Stimulated activated naive CD8-positive, alpha-beta T cell treated with anti-CD3 and anti-CD28 coated beads, Interleukin-15, amount 100 ng/mL, for 72 hours (primary cell): ENCODE measurements at regions not wholly inside any gene's neighbourhood (a gene's known extent, or its start where the extent isn't known, plus 50 kb on each side); places are given as distances from the start of the nearest gene placed in this dataset.
A peak's percentile ranks its signal among the peaks of the same experiment; 100 is the strongest.

ENCODE experiments used
- ATAC-seq: fragments of 150-1000 bp; cut with Tn5 transposase; 2 replicates; pipeline ENCODE4 v1.10.0; 2021; ENCODE audit warnings: mild to moderate bottlenecking, moderate library complexity
- DNase-seq, 2 donors: peaks; one replicate each; pipeline ENCODE4 v3.0.0; 2021 to 2022
- H3K27ac Mint-ChIP-seq, 2 donors: one replicate each; pipeline ENCODE4 v1.8.0; 2022; ENCODE audit warnings: mild to moderate bottlenecking in 2 of 2, mixed read lengths in 2 of 2, moderate library complexity in 2 of 2
- H3K27me3 Mint-ChIP-seq: one replicate; pipeline ENCODE4 v1.8.0; 2022; ENCODE audit warnings: mixed read lengths
- H3K4me1 Mint-ChIP-seq: one replicate; pipeline ENCODE4 v1.8.0; 2022; ENCODE audit warnings: mild to moderate bottlenecking, mixed read lengths
- H3K4me3 Mint-ChIP-seq, 2 donors: one replicate each; pipeline ENCODE4 v1.8.0; 2022; ENCODE audit warnings: mild to moderate bottlenecking in 2 of 2, mixed read lengths in 2 of 2, moderate library complexity in 1 of 2
- H3K9me3 Mint-ChIP-seq, 2 donors: one replicate each; pipeline ENCODE4 v1.8.0; 2022; ENCODE audit warnings: mixed read lengths in 2 of 2

DNA sequence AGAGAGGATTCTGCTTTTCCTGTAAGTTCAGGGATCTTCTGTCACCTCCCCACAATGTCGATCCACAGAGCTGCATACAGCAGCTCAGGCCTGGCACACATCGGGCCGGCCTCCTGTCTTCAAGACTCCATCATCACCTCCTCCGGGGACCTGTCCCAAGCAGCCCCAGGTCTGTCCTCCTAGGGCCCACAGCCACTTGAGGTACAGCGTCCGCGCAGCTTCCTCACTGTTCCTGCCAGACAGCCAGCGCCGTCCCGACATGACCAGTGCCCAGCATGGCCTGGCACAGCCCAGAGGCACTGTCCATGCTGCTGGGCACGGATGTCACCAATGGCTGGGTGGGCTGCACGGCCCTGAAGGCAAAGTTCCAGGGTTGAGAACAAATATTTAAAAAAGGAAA, 101.6 kb downstream of the DLL1 start:
- DNase-seq (no peak), ATAC-seq (no peak)
- peaks cover 7% of the 10 kb centered on the region for H3K27me3 Mint-ChIP-seq
- H3K27ac Mint-ChIP-seq = peak overlapping the region in 1 of 2 donors; percentile 3
- H3K4me3 Mint-ChIP-seq = no peak overlapping the region
- peaks cover 8 to 10% of the 10 kb centered on the region in 2 donors for H3K9me3 Mint-ChIP-seq
- H3K4me1 Mint-ChIP-seq = no peaks in the 10 kb centered on the region

DNA sequence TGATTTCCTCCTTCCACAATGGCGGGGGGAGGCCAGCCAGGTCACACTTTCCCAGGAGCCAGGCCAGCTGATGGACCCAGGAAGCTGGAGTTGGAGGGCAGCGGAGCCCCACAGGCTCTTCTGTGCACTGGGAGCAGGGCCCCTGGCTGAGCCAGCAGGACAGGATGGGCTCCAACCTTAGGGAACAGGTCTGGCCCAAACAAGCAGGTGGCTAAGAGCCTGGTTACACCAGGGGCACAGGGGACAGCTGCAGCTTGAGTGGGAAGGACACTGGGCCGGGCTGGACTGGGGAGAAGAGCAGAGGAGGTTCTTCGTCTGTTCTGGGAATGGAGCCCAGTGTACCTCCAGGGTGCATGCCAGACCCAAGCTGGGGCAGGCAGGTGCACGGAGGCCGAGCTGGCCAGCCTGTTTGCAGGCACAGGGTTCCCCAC, 102.3 kb downstream of the DLL1 start:
- Mint-ChIP-seq H3K9me3 (peaks cover 4 to 7% of the 10 kb centered on the region in 2 donors), H3K4me1 (no peaks in the 10 kb centered on the region)
- no peak for DNase-seq

GRCh38 chr6:170187669-170188566, 103.0 kb downstream of the DLL1 start:
- Mint-ChIP-seq H3K4me1 (no peaks in the 10 kb centered on the region), H3K4me3 (no peak overlapping the region), H3K27ac (no peak overlapping the region), H3K9me3 (peaks cover 6 to 9% of the 10 kb centered on the region in 2 donors), H3K27me3 (no peaks in the 10 kb centered on the region)
- DNase-seq (no peak), ATAC-seq (no peak)

More for the DNA sequence above, 102.3 kb downstream of the DLL1 start:
- Mint-ChIP-seq H3K27me3 (peaks cover under 1% of the 10 kb centered on the region), H3K4me3 (no peak overlapping the region), H3K27ac (no peak overlapping the region)
- no peak for ATAC-seq

GRCh38 chr6:170186941-170187668, 103.8 kb downstream of the DLL1 start:
- Mint-ChIP-seq H3K4me3 (no peak overlapping the region), H3K27ac (no peak overlapping the region), H3K27me3 (peaks cover 6% of the 10 kb centered on the region), H3K4me1 (peaks cover 5% of the 10 kb centered on the region), H3K9me3 (peaks cover 6 to 14% of the 10 kb centered on the region in 2 donors)
- ATAC-seq (no peak), DNase-seq (no peak)

- DNase-seq = no peak
- ATAC-seq = peak; percentile 33
- Mint-ChIP-seq H3K4me3 (no peak overlapping the region), H3K9me3 (peaks cover 6 to 17% of the 10 kb centered on the region in 2 donors), H3K27ac (peak overlapping the region in 1 of 2 donors; percentile 28), H3K27me3 (peaks cover 10% of the 10 kb centered on the region), H3K4me1 (peaks cover 8% of the 10 kb centered on the region)
These were observed 104.6 kb downstream of the DLL1 start for GRCh38 chr6:170186006-170186935.

- Mint-ChIP-seq H3K4me1 (peaks cover 8% of the 10 kb centered on the region), H3K27me3 (peaks cover 10% of the 10 kb centered on the region), H3K27ac (no peak overlapping the region), H3K9me3 (peaks cover 6 to 17% of the 10 kb centered on the region in 2 donors), H3K4me3 (no peak overlapping the region)
- no peak for ATAC-seq
- no peak for DNase-seq
These were observed 105.5 kb downstream of the DLL1 start for GRCh38 chr6:170185175-170185978.

GRCh38 chr6:170184316-170184715, 106.6 kb downstream of the DLL1 start:
- peak in 1 of 2 donors; percentile 19 for DNase-seq
- H3K27ac Mint-ChIP-seq = no peak overlapping the region
- H3K4me1 Mint-ChIP-seq = peaks cover 8% of the 10 kb centered on the region
- H3K27me3 Mint-ChIP-seq = peaks cover 10% of the 10 kb centered on the region
- H3K4me3 Mint-ChIP-seq = no peak overlapping the region
- peak; percentile 39 for ATAC-seq
- H3K9me3 Mint-ChIP-seq = peaks cover 6 to 17% of the 10 kb centered on the region in 2 donors

DNA sequence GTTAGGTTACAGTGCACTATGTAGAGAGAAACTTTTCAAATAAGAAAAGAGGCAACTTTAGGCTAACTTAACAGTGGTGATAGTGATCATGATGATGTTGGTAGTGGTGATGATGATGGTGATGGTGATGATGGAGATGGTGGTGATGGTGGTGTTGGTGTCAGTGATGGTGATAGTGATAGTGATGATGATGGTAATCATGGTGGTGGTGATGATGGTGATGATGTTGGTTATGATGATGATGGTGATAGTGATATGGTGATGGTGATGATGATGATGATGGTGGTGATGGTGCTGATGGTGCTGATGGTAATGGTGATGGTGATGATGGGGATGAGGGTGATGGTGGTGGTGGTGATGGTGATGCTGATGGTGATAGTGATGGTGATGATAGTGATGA, 107.4 kb downstream of the DLL1 start:
- H3K9me3 Mint-ChIP-seq = peaks cover 6 to 17% of the 10 kb centered on the region in 2 donors
- ATAC-seq = no peak

GRCh38 chr6:170182781-170183120, 108.1 kb downstream of the DLL1 start:
- ATAC-seq = no peak
- Mint-ChIP-seq H3K4me1 (peaks cover 8% of the 10 kb centered on the region), H3K27ac (no peak overlapping the region), H3K27me3 (peaks cover 10% of the 10 kb centered on the region), H3K9me3 (peaks cover 6 to 17% of the 10 kb centered on the region in 2 donors), H3K4me3 (no peak overlapping the region)
- no peak for DNase-seq

More for the DNA sequence above, 107.4 kb downstream of the DLL1 start:
- Mint-ChIP-seq H3K4me3 (no peak overlapping the region), H3K27ac (no peak overlapping the region), H3K4me1 (peaks cover 8% of the 10 kb centered on the region), H3K27me3 (peaks cover 10% of the 10 kb centered on the region)
- no peak for DNase-seq

DNA sequence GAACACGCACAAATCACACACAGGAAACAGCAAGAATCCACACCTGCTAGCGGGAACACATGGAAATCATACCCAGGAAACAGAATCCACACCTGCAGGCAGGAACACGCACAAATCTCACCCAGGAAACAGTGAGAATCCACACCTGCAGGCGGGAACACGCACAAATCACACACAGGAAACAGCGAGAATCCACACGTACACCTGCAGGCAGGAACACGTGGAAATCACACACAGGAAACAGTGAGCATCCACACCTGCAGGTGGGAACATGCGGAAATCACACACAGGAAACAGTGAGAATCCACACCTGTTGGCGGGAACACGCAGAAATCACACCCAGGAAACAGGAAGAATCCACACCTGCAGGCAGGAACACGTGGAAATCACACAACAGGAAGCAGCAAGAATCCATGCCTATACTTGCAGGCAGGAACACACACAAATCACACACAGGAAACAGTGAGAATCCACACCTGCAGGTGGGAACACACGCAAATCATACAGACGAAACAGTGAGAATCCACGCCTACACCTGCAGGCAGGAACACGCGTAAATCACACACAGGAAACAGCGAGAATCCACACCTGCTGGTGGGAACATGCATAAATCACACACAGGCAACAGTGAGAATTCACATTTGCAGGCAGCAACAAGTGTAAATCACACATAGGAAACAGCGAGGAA, 108.6 kb downstream of the DLL1 start:
- H3K27ac Mint-ChIP-seq = no peak overlapping the region
- H3K9me3 Mint-ChIP-seq = peaks cover 6 to 18% of the 10 kb centered on the region in 2 donors
- no peak overlapping the region for H3K4me3 Mint-ChIP-seq
- ATAC-seq (no peak), DNase-seq (no peak)
- peaks cover 10% of the 10 kb centered on the region for H3K27me3 Mint-ChIP-seq
- H3K4me1 Mint-ChIP-seq = peaks cover 9% of the 10 kb centered on the region

DNA sequence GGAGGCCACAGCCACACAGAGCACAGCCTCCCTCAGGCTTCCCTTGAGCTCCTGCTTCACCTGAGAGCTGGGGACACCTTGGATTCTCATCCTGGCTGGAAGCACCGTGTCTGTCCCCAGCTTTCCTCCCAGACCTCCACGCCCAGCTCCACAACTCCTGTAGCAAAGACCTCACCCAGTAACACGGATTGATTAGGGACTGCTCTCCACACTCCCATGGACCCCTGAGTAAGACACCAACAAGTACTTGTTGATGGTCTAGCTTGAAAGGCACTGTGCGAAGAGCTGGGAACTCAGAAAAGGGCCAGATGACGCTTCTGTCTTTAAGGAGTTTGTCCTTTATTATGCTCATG, 109.6 kb downstream of the DLL1 start:
- no peak for DNase-seq
- no peak for ATAC-seq
- H3K4me3 Mint-ChIP-seq = no peak overlapping the region
- peaks cover 10% of the 10 kb centered on the region for H3K27me3 Mint-ChIP-seq
- H3K27ac Mint-ChIP-seq = no peak overlapping the region
- peaks cover 17% of the 10 kb centered on the region for H3K4me1 Mint-ChIP-seq
- peaks cover 6 to 25% of the 10 kb centered on the region in 2 donors for H3K9me3 Mint-ChIP-seq

- Mint-ChIP-seq H3K4me3 (no peak overlapping the region), H3K4me1 (peaks cover 17% of the 10 kb centered on the region), H3K27ac (no peak overlapping the region), H3K27me3 (peaks cover 10% of the 10 kb centered on the region), H3K9me3 (peaks cover 6 to 25% of the 10 kb centered on the region in 2 donors)
- ATAC-seq = no peak
- no peak for DNase-seq
These were observed 110.1 kb downstream of the DLL1 start for GRCh38 chr6:170180671-170181337.

GRCh38 chr6:170179616-170180324, 111.1 kb downstream of the DLL1 start:
- DNase-seq = no peak
- no peak overlapping the region for H3K27ac Mint-ChIP-seq
- H3K4me3 Mint-ChIP-seq = no peak overlapping the region
- H3K4me1 Mint-ChIP-seq = peaks cover 17% of the 10 kb centered on the region
- no peak for ATAC-seq
- peaks cover 10% of the 10 kb centered on the region for H3K27me3 Mint-ChIP-seq
- peaks cover 6 to 25% of the 10 kb centered on the region in 2 donors for H3K9me3 Mint-ChIP-seq
